ENCODE measurements at regions not wholly inside any gene's neighbourhood (a gene's known extent, or its start where the extent isn't known, plus 50 kb on each side); places are given as distances from the start of the nearest gene placed in this dataset.
"Not testable (repeated sequence)": the region's sequence is repeated elsewhere in the genome, so short reads cannot be mapped to it uniquely, and the experiment has no call there.

DNA sequence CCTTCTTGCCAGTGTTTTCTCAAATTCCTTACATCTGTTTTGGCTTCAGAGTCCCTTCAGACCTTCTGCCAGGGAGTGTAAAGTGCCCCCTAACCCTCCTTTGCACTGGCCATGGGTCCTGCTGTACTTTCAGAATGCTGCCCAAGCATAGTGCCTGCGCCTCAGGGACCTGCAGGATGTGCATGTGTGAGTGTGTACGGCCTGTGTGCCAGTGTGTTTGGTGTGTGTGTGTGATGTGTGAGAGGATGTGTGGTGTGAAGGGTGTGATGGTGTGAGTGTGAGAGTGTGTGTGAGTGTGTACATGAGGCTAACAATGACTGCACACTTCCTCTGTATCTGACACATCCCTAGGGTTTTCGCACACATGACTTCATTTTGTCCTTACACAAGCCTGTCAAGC lies 265.8 kb upstream of the RAB4A start:
- FAIRE-seq (no peak), DNase-seq (ENCODE audit: insufficient read length, low spot score) (no peak)
- TF ChIP-seq, protein P1, sequence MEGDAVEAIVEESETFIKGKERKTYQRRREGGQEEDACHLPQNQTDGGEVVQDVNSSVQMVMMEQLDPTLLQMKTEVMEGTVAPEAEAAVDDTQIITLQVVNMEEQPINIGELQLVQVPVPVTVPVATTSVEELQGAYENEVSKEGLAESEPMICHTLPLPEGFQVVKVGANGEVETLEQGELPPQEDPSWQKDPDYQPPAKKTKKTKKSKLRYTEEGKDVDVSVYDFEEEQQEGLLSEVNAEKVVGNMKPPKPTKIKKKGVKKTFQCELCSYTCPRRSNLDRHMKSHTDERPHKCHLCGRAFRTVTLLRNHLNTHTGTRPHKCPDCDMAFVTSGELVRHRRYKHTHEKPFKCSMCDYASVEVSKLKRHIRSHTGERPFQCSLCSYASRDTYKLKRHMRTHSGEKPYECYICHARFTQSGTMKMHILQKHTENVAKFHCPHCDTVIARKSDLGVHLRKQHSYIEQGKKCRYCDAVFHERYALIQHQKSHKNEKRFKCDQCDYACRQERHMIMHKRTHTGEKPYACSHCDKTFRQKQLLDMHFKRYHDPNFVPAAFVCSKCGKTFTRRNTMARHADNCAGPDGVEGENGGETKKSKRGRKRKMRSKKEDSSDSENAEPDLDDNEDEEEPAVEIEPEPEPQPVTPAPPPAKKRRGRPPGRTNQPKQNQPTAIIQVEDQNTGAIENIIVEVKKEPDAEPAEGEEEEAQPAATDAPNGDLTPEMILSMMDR (IDR thresholded peaks at IDR 0.05; ENCODE audit: insufficient read depth, missing control alignments) = no peak

DNA sequence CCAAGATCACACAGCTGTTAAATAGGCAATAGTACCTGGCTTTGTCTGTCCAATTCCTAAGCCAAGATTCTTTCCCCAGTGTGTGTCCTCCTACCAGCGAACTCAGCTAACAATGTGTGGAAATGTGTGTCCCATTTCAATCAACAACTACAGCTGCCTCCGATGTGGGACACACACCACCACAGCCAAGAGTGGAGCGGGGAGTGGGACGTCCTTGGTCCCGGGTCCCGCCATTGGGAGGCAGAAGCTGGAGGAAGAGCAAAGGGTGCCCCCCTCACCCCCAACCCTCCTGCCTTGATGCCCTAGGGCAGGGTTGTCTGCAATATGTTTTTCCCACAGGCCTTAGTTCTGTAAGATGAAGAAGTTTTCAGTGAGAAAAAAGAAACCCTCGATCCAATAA lies 265.4 kb upstream of the RAB4A start:
- FAIRE-seq (no peak), DNase-seq (ENCODE audit: insufficient read length, low spot score) (no peak)
- TF ChIP-seq, protein P1 (IDR thresholded peaks at IDR 0.05; ENCODE audit: insufficient read depth, missing control alignments) = no peak

DNA sequence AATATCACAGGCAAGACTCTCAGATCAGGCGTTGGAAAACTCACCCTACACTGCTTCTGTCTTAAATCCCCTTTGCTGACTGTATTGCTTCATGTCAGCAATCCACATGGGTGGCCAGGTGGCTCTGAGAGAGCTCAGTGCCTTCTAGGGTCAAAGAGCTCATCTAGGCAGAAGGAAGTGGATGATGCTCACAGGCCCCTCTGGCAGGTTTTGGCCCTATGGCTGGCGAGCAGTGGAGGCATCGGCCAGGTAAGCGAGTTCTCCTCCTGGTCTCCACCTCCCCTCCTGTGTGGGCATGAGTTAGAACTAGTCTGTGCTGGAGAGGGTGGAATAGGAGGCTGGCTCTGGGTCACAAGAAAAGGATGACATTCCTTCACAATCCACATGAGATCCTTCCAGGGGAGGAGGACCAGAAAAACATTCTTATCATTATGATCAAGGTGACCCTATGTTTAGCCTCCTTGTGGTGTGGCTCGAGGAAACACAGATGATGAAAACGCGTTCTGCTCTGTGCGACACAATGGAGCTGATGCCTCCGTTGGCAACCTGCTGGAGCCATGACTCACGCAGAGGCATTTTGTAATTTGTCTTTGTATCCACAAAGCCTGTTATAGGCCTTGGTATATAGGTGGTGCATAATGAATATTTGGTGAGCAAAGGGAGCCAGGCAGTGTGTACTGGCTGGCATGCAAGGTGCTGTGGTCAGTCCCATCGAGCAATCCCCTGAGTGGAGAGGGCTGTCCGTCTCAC lies 264.6 kb upstream of the RAB4A start:
- TF ChIP-seq, protein P1 (IDR thresholded peaks at IDR 0.05; ENCODE audit: insufficient read depth, missing control alignments) = no peak
- DNase-seq (ENCODE audit: insufficient read length, low spot score) (no peak), FAIRE-seq (no peak)

DNA sequence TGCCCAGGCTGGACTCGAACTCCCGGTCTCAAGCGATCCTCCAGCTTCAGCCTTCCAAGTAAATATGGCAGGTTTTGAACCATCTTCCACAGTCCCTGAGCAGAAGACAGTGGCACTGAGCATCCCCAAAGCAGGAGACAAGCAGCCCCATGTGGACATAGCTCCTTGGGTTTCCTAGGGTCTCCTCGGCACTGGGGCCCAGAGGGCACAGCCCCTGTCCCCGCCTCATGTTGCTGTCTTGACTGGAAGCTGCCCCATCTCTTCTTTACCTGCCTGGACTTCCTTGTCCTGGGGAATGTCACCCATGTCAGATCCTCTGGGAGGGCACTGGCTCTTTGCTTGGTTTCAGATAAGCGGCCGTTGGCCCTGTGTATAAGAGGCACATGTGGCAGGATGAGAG lies 263.7 kb upstream of the RAB4A start:
- DNase-seq (ENCODE audit: insufficient read length, low spot score) = no peak
- TF ChIP-seq, protein P1 (IDR thresholded peaks at IDR 0.05; ENCODE audit: insufficient read depth, missing control alignments) = no peak

DNA sequence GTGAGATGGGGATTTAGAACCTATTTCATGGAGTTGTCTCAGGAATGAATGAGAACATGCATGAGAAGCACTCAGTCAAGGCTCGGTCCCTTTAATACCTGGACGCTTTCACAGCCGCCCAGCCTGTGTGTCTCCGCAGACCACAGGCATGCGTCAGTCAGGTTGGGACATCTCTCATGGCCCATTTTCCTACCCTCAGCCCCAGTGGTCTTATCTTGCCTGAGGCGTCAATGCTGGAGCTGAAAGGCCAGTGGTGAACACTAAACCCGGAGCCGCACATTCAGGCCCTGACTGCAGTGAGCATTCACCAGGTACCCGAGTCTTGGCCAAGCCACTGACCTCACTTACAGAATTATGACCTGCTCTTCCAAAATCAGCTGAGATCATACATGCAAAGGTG lies 263.2 kb upstream of the RAB4A start:
- TF ChIP-seq, protein P1 (IDR thresholded peaks at IDR 0.05; ENCODE audit: insufficient read depth, missing control alignments) = no peak
- no peak for DNase-seq (ENCODE audit: insufficient read length, low spot score)
- no peak for FAIRE-seq

More for the DNA sequence above, 263.7 kb upstream of the RAB4A start:
- FAIRE-seq = no peak

DNA sequence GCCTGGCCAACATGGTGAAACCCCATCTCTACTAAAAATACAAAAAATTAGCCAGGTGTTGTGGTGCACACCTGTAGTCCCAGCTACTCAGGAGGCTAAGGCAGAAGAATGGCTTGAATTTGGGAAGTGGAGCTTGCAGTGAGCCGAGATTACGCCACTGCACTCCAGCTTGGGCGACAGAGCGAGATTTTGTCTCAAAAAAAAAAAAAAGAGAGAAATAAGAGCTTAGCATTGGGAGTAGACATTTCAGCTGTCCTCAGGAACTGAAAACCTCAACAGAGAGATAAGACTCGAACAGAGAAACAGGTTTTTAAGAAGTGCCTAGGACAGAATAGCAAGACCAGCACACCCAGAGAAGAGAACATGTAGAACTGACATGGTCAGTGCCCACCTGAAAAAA lies 262.6 kb upstream of the RAB4A start:
- not testable (repeated sequence) for FAIRE-seq

DNA sequence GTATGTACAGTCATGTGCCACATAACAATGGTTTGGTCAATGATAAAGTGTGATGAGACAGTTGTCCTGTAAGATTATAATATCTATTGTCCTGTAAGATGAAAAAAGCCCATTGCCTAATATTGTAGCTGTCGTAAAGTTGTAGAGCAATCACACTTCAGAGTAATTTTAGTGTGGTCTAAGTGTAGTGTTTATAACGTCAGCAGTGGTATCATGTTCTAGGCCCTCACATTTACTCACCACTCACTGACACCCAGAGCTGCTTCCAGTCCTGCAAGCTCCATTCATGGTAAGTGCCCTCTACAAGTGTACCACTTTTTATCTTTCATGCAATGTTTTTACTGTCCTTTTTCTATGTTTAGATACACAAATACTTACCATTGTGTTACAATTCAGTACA lies 259.9 kb upstream of the RAB4A start:
- DNase-seq (ENCODE audit: insufficient read length, low spot score) = no peak
- TF ChIP-seq, protein P1 (IDR thresholded peaks at IDR 0.05; ENCODE audit: insufficient read depth, missing control alignments) = no peak
- no peak for FAIRE-seq

More for the DNA sequence above, 262.6 kb upstream of the RAB4A start:
- DNase-seq (ENCODE audit: insufficient read length, low spot score) = not testable (repeated sequence)
